Keratinocyte (primary cell): ENCODE measurements at regions not wholly inside any gene's neighbourhood (a gene's known extent, or its start where the extent isn't known, plus 50 kb on each side); places are given as distances from the start of the nearest gene placed in this dataset.

Experiments
- DNase-seq: peaks from one replicate; pipeline ENCODE4 v3.0.0-alpha.2; 2011; ENCODE audit warnings: low read depth, missing footprints, low spot score
- FAIRE-seq: peaks from 2 replicates; lab custom pipeline; 2011; peaks lifted over from hg19 to GRCh38; lab: Jason Lieb, UNC
- H2AFZ ChIP-seq: 2 replicates; pipeline ENCODE4 v1.6.0; 2012; ENCODE audit warnings: low read length, control low read depth, inconsistent platforms; ENCODE audit not compliant: control insufficient read depth
- H3K27ac ChIP-seq: 2 replicates; pipeline ENCODE4 v1.5.1; 2011; ENCODE audit warnings: low read length; ENCODE audit not compliant: control insufficient read depth, insufficient read depth
- H3K27me3 ChIP-seq: 3 replicates; pipeline ENCODE4 v1.6.0; 2011; ENCODE audit warnings: low read length; ENCODE audit not compliant: control insufficient read depth, insufficient read depth; ENCODE audit errors: extremely low read depth
- H3K36me3 ChIP-seq, 2 experiments: 2 replicates in 1 of 2; 3 replicates in 1 of 2; pipeline ENCODE4 v1.5.1; 2011; ENCODE audit warnings: low read length in 2 of 2, mild to moderate bottlenecking in 1 of 2; ENCODE audit not compliant: control insufficient read depth in 2 of 2, insufficient read depth in 2 of 2; ENCODE audit errors: extremely low read depth in 1 of 2
- H3K4me1 ChIP-seq: 3 replicates; pipeline ENCODE4 v1.5.1; 2011; ENCODE audit warnings: low read length; ENCODE audit not compliant: control insufficient read depth, insufficient read depth; ENCODE audit errors: extremely low read depth
- H3K4me2 ChIP-seq: 3 replicates; pipeline ENCODE4 v1.6.0; 2011; ENCODE audit warnings: low read depth, low read length; ENCODE audit not compliant: control insufficient read depth, insufficient read depth; ENCODE audit errors: extremely low read depth
- H3K4me3 ChIP-seq, 3 experiments: fragments of 200-600 bp in 1 of 3; sonication (generic) in 1 of 3; 2 replicates in 2 of 3; 3 replicates in 1 of 3; pipeline ENCODE4 v1.5.1; 2011 to 2016; ENCODE audit warnings: low read length in 3 of 3, mild to moderate bottlenecking in 3 of 3, control low read depth in 2 of 3, inconsistent platforms in 1 of 3, low read depth in 1 of 3, mixed read lengths in 1 of 3, mixed run types in 1 of 3, moderate library complexity in 1 of 3; ENCODE audit not compliant: control insufficient read depth in 2 of 3, insufficient read depth in 2 of 3; ENCODE audit errors: extremely low read depth in 1 of 3
- H3K79me2 ChIP-seq: 2 replicates; pipeline ENCODE4 v1.6.0; 2012; ENCODE audit warnings: low read length; ENCODE audit not compliant: control insufficient read depth, insufficient read depth
- H3K9ac ChIP-seq: 3 replicates; pipeline ENCODE4 v1.6.0; 2011; ENCODE audit warnings: low read length; ENCODE audit not compliant: control insufficient read depth, insufficient read depth; ENCODE audit errors: extremely low read depth
- H3K9me1 ChIP-seq: 3 replicates; pipeline ENCODE4 v1.6.0; 2011; ENCODE audit warnings: low read length; ENCODE audit not compliant: control insufficient read depth, insufficient read depth; ENCODE audit errors: extremely low read depth
- H3K9me3 ChIP-seq: 2 replicates; pipeline ENCODE4 v1.5.1; 2012; ENCODE audit warnings: low read depth, low read length; ENCODE audit not compliant: control insufficient read depth
- H4K20me1 ChIP-seq: 3 replicates; pipeline ENCODE4 v1.6.0; 2011; ENCODE audit warnings: low read length; ENCODE audit not compliant: control insufficient read depth, insufficient read depth; ENCODE audit errors: extremely low read depth
- EZH2 ChIP-seq: IDR thresholded peaks from one replicate; pipeline ENCODE4 v1.6.1; 2012; ENCODE audit warnings: inconsistent platforms, mild to moderate bottlenecking, low read length, moderate library complexity
- dilution Hi-C: fragments of 300-500 bp; cut with MboI; formaldehyde crosslinking; loops from one replicate; pipeline ENCODE4 v1.7.0; 2020; ENCODE audit warnings: low sequenced_read_pairs; ENCODE audit not compliant: extremely low pct_ligation_motif_present
- TF ChIP-seq, protein P1 (sequence below), 3 experiments: IDR thresholded peaks in 1 of 3; conservative IDR thresholded peaks in 1 of 3; optimal IDR thresholded peaks in 1 of 3; 2 replicates in 2 of 3; 3 replicates in 1 of 3; pipeline versions ENCODE3 to v1.5.1; 2011; ENCODE audit warnings: low read length in 3 of 3, mild to moderate bottlenecking in 3 of 3, moderate library complexity in 2 of 3, control low read depth in 1 of 3, inconsistent platforms in 1 of 3; ENCODE audit not compliant: insufficient read depth in 2 of 3; ENCODE audit errors: extremely low read depth in 1 of 3

DNA sequence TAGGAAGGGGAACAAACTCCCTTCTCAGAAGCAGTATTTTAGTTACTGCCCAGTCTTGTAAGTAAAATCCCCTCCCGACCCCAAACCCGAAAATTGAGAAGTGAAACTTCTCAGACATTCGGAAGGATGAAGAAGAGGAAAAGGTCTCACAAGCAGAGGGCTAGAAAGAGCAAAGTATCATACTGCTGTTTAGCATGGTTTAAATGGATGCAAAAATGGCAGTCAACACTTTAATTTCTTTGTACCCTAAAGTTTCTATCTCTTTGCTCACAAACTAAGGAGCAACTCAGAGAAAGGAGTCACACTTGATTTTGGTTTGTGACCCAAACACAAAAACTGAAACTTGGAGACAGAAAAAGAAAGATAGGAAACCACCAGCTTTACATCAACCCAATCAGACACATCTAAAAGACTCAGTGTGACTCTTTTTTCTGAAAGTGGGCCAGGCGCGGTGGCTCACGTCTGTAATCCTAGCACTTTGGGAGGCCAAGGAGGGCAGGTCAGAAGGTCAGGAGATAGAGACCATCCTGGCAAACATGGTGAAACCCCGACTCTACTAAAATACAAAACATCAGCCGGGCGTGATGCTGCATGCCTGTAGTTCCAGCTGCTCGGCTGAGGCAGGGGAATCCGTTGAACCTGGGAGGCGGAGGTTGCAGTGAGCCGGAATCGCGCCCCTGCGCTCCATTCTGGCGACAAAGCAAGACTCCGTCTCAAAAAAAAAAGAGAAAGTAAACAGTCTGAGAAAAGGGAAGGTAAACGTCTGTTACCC, 63.2 kb upstream of the ATP11B start:
- H2AFZ ChIP-seq = no peak overlapping the region
- dilution Hi-C loops = no loop called here

DNA sequence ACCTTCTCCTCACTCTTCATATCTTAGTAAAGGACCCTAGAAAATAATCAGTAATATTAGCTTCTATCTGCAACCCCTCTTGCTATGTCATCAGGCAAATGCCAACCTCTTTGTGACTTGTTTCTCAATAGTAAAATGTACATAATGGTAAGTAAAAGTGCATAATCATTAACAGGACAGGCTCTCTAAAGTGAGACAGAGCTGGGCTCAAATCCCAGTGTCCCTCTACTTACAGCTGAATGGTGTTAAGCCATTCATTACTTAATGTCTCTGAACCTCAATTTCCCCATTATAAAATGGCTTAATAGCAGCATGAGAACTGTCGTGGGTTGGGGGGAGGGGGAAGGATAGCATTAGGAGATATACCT, 62.6 kb upstream of the ATP11B start:
- no peak overlapping the region for H3K9ac ChIP-seq
- peak overlapping the region in 1 of 3 experiments; percentile 41 for H3K4me3 ChIP-seq

More for the DNA sequence above, 63.2 kb upstream of the ATP11B start:
- DNase-seq = no peak
- Histone ChIP-seq H3K27me3 (no peaks in the 10 kb centered on the region), H3K9me3 (no peaks in the 10 kb centered on the region), H3K4me3 (peak overlapping the region in 1 of 3 experiments; percentile 41), H3K9ac (no peak overlapping the region), H3K4me1 (peaks cover 7% of the 10 kb centered on the region), H3K4me2 (peak overlapping the region; percentile 68), H3K79me2 (no peaks in the 10 kb centered on the region), H3K9me1 (no peaks in the 10 kb centered on the region), H3K36me3 (no peaks in the 10 kb centered on the region), H4K20me1 (no peaks in the 10 kb centered on the region), H3K27ac (no peak overlapping the region)
- TF ChIP-seq, protein P1, sequence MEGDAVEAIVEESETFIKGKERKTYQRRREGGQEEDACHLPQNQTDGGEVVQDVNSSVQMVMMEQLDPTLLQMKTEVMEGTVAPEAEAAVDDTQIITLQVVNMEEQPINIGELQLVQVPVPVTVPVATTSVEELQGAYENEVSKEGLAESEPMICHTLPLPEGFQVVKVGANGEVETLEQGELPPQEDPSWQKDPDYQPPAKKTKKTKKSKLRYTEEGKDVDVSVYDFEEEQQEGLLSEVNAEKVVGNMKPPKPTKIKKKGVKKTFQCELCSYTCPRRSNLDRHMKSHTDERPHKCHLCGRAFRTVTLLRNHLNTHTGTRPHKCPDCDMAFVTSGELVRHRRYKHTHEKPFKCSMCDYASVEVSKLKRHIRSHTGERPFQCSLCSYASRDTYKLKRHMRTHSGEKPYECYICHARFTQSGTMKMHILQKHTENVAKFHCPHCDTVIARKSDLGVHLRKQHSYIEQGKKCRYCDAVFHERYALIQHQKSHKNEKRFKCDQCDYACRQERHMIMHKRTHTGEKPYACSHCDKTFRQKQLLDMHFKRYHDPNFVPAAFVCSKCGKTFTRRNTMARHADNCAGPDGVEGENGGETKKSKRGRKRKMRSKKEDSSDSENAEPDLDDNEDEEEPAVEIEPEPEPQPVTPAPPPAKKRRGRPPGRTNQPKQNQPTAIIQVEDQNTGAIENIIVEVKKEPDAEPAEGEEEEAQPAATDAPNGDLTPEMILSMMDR (optimal IDR thresholded peaks at IDR 0.05 in 1 of 3, IDR thresholded peaks at IDR 0.05 in 1 of 3, conservative IDR thresholded peaks at IDR 0.05 in 1 of 3; ENCODE audit: extremely low read depth in 1 of 3, insufficient read depth in 2 of 3, low read length in 3 of 3) = no peak
- TF ChIP-seq EZH2 = no peak
- FAIRE-seq = no peak

More for the DNA sequence above, 62.6 kb upstream of the ATP11B start:
- dilution Hi-C loops = no loop called here
- no peaks in the 10 kb centered on the region for H3K79me2 ChIP-seq
- H3K36me3 ChIP-seq = no peaks in the 10 kb centered on the region
- no peaks in the 10 kb centered on the region for H3K9me1 ChIP-seq
- no peaks in the 10 kb centered on the region for H3K27me3 ChIP-seq
- H3K27ac ChIP-seq = no peak overlapping the region
- DNase-seq = no peak
- no peak overlapping the region for H2AFZ ChIP-seq
- peak overlapping the region; percentile 68 for H3K4me2 ChIP-seq
- H4K20me1 ChIP-seq = no peaks in the 10 kb centered on the region
- no peak for FAIRE-seq
- TF ChIP-seq, protein P1 (optimal IDR thresholded peaks at IDR 0.05 in 1 of 3, IDR thresholded peaks at IDR 0.05 in 1 of 3, conservative IDR thresholded peaks at IDR 0.05 in 1 of 3; ENCODE audit: extremely low read depth in 1 of 3, insufficient read depth in 2 of 3, low read length in 3 of 3) = no peak
- TF ChIP-seq EZH2 = no peak
- H3K9me3 ChIP-seq = no peaks in the 10 kb centered on the region
- H3K4me1 ChIP-seq = peaks cover 7% of the 10 kb centered on the region
